Heart right ventricle (tissue), 16 donors: ENCODE measurements at regions not wholly inside any gene's neighbourhood (a gene's known extent, or its start where the extent isn't known, plus 50 kb on each side); places are given as distances from the start of the nearest gene placed in this dataset.

Experiments used
- ATAC-seq, 8 donors: fragments of 200-7000 bp; cut with Tn5 transposase; one replicate each; pipeline ENCODE4 v1.9.1; 2020; ENCODE audit warnings: mild to moderate bottlenecking in 8 of 8, moderate library complexity in 8 of 8, moderate number of reproducible peaks in 1 of 8
- DNase-seq, 2 donors: peaks; one replicate each; pipeline ENCODE4 v3.0.0-alpha.2; 2020
- H3K27ac ChIP-seq, 10 donors: fragments of 200-600 bp; sonication (generic) in 2 of 10; one replicate each; pipeline versions ENCODE4 v1.5.0 to v1.8.0; 2020 to 2022; ENCODE audit warnings: mild to moderate bottlenecking in 3 of 10
- H3K27me3 ChIP-seq, 7 donors: fragments of 200-600 bp; one replicate each; pipeline ENCODE4 v1.8.0; 2021 to 2022; ENCODE audit warnings: mild to moderate bottlenecking in 2 of 7
- H3K36me3 ChIP-seq, 9 donors: fragments of 200-600 bp; sonication (generic) in 1 of 9; one replicate each; pipeline versions ENCODE4 v1.5.0 to v1.8.0; 2020 to 2022; ENCODE audit warnings: mild to moderate bottlenecking in 2 of 9
- H3K4me1 ChIP-seq, 9 donors: fragments of 200-600 bp; sonication (generic) in 1 of 9; one replicate each; pipeline versions ENCODE4 v1.5.0 to v1.8.0; 2020 to 2022; ENCODE audit warnings: mild to moderate bottlenecking in 4 of 9
- H3K4me3 ChIP-seq, 10 donors: fragments of 200-600 bp; sonication (generic) in 2 of 10; one replicate each; pipeline versions ENCODE4 v1.5.0 to v1.8.0; 2020 to 2022; ENCODE audit warnings: mild to moderate bottlenecking in 7 of 10, moderate library complexity in 2 of 10
- H3K9me3 ChIP-seq, 11 donors: fragments of 200-600 bp in 10 of 11; sonication (generic) in 2 of 11; one replicate each; pipeline versions ENCODE4 v1.5.0 to v1.8.0; 2013 to 2022; ENCODE audit warnings: mild to moderate bottlenecking in 2 of 11, control low read depth in 1 of 11, moderate library complexity in 1 of 11
- CTCF ChIP-seq, 9 donors: fragments of 200-600 bp; sonication (generic) in 2 of 9; IDR thresholded peaks; one replicate each; pipeline versions ENCODE4 v1.5.0 to v1.8.0; 2021 to 2022; ENCODE audit warnings: antibody characterized with exemption in 9 of 9, mild to moderate bottlenecking in 5 of 9, moderate library complexity in 1 of 9
- WGBS, 2 donors: extraction: QIAGEN DNeasy Blood & Tissue Kit; methylation state at CpG; one replicate each; pipeline ENCODE4 v1.1.7; 2013; ENCODE audit warnings: inconsistent platforms in 1 of 2; 5-methylcytosine and 5-hydroxymethylcytosine counted together
- intact Hi-C, 10 donors: fragments of 100-400 bp; cut with DNase I; formaldehyde crosslinking; loops; one replicate each; pipeline versions ENCODE4 v1.11.1 to v1.14.2; 2022
- donor health status: Arrhythmogenic right ventricular cardiomyopathy.
- donor health status: ischemic (EF 13 %, LVEDD 7.1; RV severe dilation, severe dysfunction).
- donor health status: healthy with polysubstance abuse.
- donor health status: DM: no; HTN: yes; CAD: no.
- donor health status: DM: no; HTN: no; CAD: no.
- donor health status: ischemic (EF 25% LVEDD 6.9; RV normal size, moderate dysfunction).
- donor health status: ischemic (EF 25% LVEDD 5.7; RV mildly dilated, moderate dysfunction).
- donor health status: healthy.
- donor health status: DM: yes; HTN: yes; CAD: no.
- donor health status: Ischemic cardiomyopathy.
- donor health status: ischemic (EF 35%, LVEDD 5.7; RV mildly dilated, moderate dysfunction).
- donor health status: nonischemic (EF 11% LVEDD 7.7; RV severe dilation, severe dysfunction).
- donor health status: DM: yes; HTN: yes; CAD: no.
- donor health status: PGD.
- donor health status: ischemic (EF 29% LVEDD 5.4; RV normal size, mild dysfunction).
- donor health status: nonischemic (EF 23%, LVEDD 6.1; RV moderate dilation, normal function).

DNA sequence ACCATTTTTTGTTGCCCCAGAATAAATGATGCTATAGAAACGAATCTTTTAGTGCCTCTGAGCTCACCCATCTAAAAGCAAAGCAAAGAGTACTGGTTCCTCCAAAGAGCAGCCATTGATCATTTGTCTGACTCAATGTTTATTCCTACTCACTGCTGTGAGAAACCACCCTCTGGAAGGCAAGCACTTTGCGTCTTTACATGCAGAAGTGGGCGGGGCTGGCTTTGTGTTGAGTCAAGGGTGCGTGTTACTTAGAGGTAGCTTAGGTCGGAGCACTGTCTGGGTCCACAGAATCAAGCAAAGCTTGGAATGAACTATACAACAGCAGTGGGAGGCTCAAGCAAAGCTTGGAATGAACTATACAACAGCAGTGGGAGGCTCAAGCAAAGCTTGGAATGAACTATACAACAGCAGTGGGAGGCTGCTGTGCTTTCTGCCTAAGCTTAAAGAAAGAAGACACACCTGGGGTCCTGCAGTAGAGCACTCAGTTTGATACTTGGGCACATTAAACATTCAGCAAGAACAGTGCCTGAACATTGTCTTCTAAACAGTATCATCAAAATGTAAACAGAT lies 77.2 kb upstream of the PRICKLE1 start:
- H3K4me1 ChIP-seq: peaks cover 0 to 8% (median 0%) of the 10 kb centered on the region in 9 donors
- intact Hi-C loops: no loop called here
- no peaks in the 10 kb centered on the region for H3K9me3 ChIP-seq
- DNase-seq (no peak), ATAC-seq (no peak)
- no peak for TF ChIP-seq CTCF (IDR thresholded peaks at IDR 0.05)
- no peak overlapping the region for H3K27ac ChIP-seq
- 84 to 92% methylated on average over 5 of the region's 5 CpGs for WGBS, 2 donors
- no peaks in the 10 kb centered on the region for H3K27me3 ChIP-seq
- H3K36me3 ChIP-seq: no peaks in the 10 kb centered on the region
- H3K4me3 ChIP-seq: no peak overlapping the region

GRCh38 chr12:42663621-42664020 lies 74.1 kb upstream of the PRICKLE1 start:
- WGBS, 2 donors: 87 to 93% methylated on average over 3 of the region's 3 CpGs
- intact Hi-C loops: no loop called here
- Histone ChIP-seq H3K36me3 (no peaks in the 10 kb centered on the region), H3K4me1 (peaks cover 0 to 12% (median 0%) of the 10 kb centered on the region in 9 donors), H3K27me3 (no peaks in the 10 kb centered on the region), H3K4me3 (no peak overlapping the region), H3K27ac (no peak overlapping the region), H3K9me3 (peaks cover 0 to 8% (median 0%) of the 10 kb centered on the region in 11 donors)
- no peak for TF ChIP-seq CTCF (IDR thresholded peaks at IDR 0.05)
- ATAC-seq (no peak), DNase-seq (no peak)

GRCh38 chr12:42660968-42661937 lies 71.7 kb upstream of the PRICKLE1 start:
- H3K4me3 ChIP-seq: no peak overlapping the region
- no peaks in the 10 kb centered on the region for H3K36me3 ChIP-seq
- DNase-seq (no peak), ATAC-seq (no peak)
- no peak overlapping the region for H3K27ac ChIP-seq
- intact Hi-C loops: no loop called here
- H3K27me3 ChIP-seq: no peaks in the 10 kb centered on the region
- 55 to 59% methylated on average over 3 of the region's 3 CpGs for WGBS, 2 donors
- H3K4me1 ChIP-seq: peaks cover 0 to 12% (median 0%) of the 10 kb centered on the region in 9 donors
- TF ChIP-seq CTCF (IDR thresholded peaks at IDR 0.05): no peak
- H3K9me3 ChIP-seq: peaks cover 0 to 12% (median 0%) of the 10 kb centered on the region in 11 donors

- peaks cover 0 to 12% (median 0%) of the 10 kb centered on the region in 9 donors for H3K4me1 ChIP-seq
- H3K36me3 ChIP-seq: no peaks in the 10 kb centered on the region
- ATAC-seq (no peak), DNase-seq (no peak)
- no peak overlapping the region for H3K4me3 ChIP-seq
- intact Hi-C loops: no loop called here
- H3K9me3 ChIP-seq: peaks cover 0 to 12% (median 0%) of the 10 kb centered on the region in 11 donors
- no peak overlapping the region for H3K27ac ChIP-seq
- H3K27me3 ChIP-seq: no peaks in the 10 kb centered on the region
- TF ChIP-seq CTCF (IDR thresholded peaks at IDR 0.05): no peak
- WGBS, 2 donors: 74 to 76% methylated on average over 1 of the region's 1 CpG
Measured at GRCh38 chr12:42660117-42660516, 70.6 kb upstream of the PRICKLE1 start.
